GM21528 (cell line): ENCODE measurements at regions not wholly inside any gene's neighbourhood (a gene's known extent, or its start where the extent isn't known, plus 50 kb on each side); places are given as distances from the start of the nearest gene placed in this dataset.

Experiments used
- ATAC-seq: cut with Tn5 transposase; IDR thresholded peaks from one replicate; pipeline ENCODE4 v1.9.1; 2021; ENCODE audit warnings: mild to moderate bottlenecking, moderate library complexity; ENCODE audit not compliant: unreplicated experiment, low FRiP score

GRCh38 chr7:85614684-85615083 is 427.8 kb upstream of the SEMA3D start:
- no peak for ATAC-seq

- ATAC-seq = no peak
These were observed 425.7 kb upstream of the SEMA3D start for GRCh38 chr7:85612514-85612913.

GRCh38 chr7:85608804-85609203 is 421.9 kb upstream of the SEMA3D start:
- ATAC-seq = no peak

GRCh38 chr7:85602196-85602595 is 415.3 kb upstream of the SEMA3D start:
- no peak for ATAC-seq

- ATAC-seq = no peak
These were observed 413.5 kb upstream of the SEMA3D start for GRCh38 chr7:85600395-85600794.

GRCh38 chr7:85596827-85597226 is 410.0 kb upstream of the SEMA3D start:
- no peak for ATAC-seq

GRCh38 chr7:85595750-85596178 is 408.9 kb upstream of the SEMA3D start:
- no peak for ATAC-seq

- no peak for ATAC-seq
These were observed 406.5 kb upstream of the SEMA3D start for GRCh38 chr7:85593355-85593754.

GRCh38 chr7:85587785-85588184 is 400.9 kb upstream of the SEMA3D start:
- no peak for ATAC-seq

- no peak for ATAC-seq
These were observed 399.2 kb upstream of the SEMA3D start for GRCh38 chr7:85586091-85586490.

- ATAC-seq = no peak
These were observed 396.5 kb upstream of the SEMA3D start for GRCh38 chr7:85583131-85583953.

GRCh38 chr7:85573844-85574243 is 387.0 kb upstream of the SEMA3D start:
- ATAC-seq = no peak

- no peak for ATAC-seq
These were observed 386.5 kb upstream of the SEMA3D start for GRCh38 chr7:85573346-85573745.

GRCh38 chr7:85570898-85571297 is 384.0 kb upstream of the SEMA3D start:
- no peak for ATAC-seq

GRCh38 chr7:85567983-85568382 is 381.1 kb upstream of the SEMA3D start:
- peak; percentile 56 for ATAC-seq

GRCh38 chr7:85566095-85566794 is 379.4 kb upstream of the SEMA3D start:
- ATAC-seq = no peak

- no peak for ATAC-seq
These were observed 378.4 kb upstream of the SEMA3D start for GRCh38 chr7:85565276-85565675.

- no peak for ATAC-seq
These were observed 378.0 kb upstream of the SEMA3D start for GRCh38 chr7:85564861-85565260.

GRCh38 chr7:85561706-85562105 is 374.9 kb upstream of the SEMA3D start:
- ATAC-seq = no peak

GRCh38 chr7:85554236-85555178 is 367.7 kb upstream of the SEMA3D start:
- ATAC-seq = peak; percentile 79
